SK-N-SH (cell line): ENCODE measurements at regions not wholly inside any gene's neighbourhood (a gene's known extent, or its start where the extent isn't known, plus 50 kb on each side); places are given as distances from the start of the nearest gene placed in this dataset.

Source experiments
- CTCF ChIA-PET: fragments of 300-600, 350-600 bp; formaldehyde crosslinking; extraction: SDS; loops from one replicate; lab custom pipeline; 2021; lab: Yijun Ruan, JAX
- POLR2A ChIA-PET: fragments of 350-600 bp; sonication (Branson Sonifier 250); formaldehyde crosslinking; extraction: SDS; loops from one replicate; lab custom pipeline; 2020; ENCODE audit warnings: antibody characterized with exemption, inconsistent platforms; lab: Yijun Ruan, JAX
- DNase-seq: peaks from one replicate; pipeline ENCODE4 v3.0.0; 2012
- H2AFZ ChIP-seq: fragments of 200-600 bp; sonication (generic); 2 replicates; pipeline ENCODE4 v1.8.1; 2016; ENCODE audit warnings: antibody characterized with exemption, mild to moderate bottlenecking, low read depth
- H3F3A ChIP-seq: fragments of 200-600 bp; sonication (generic); replicated peaks from 2 replicates; pipeline ENCODE3; 2016; ENCODE audit warnings: antibody characterized with exemption, mild to moderate bottlenecking; ENCODE audit not compliant: insufficient read depth
- H3K27ac ChIP-seq, 2 experiments: fragments of 200-500 bp in 1 of 2; fragments of 200-600 bp in 1 of 2; sonication (Bioruptor generic) in 1 of 2; sonication (generic), shearing (Covaris generic) in 1 of 2; 2 replicates each; pipeline versions ENCODE4 v1.5.1 to v1.6.1; 2014 to 2016; ENCODE audit warnings: low read depth in 2 of 2, inconsistent platforms in 1 of 2, low read length in 1 of 2, mild to moderate bottlenecking in 1 of 2, mixed read lengths in 1 of 2
- H3K27me3 ChIP-seq: fragments of 200-600 bp; sonication (generic), shearing (Covaris generic); 2 replicates; pipeline ENCODE4 v1.6.1; 2016; ENCODE audit warnings: mixed run types; ENCODE audit not compliant: insufficient read depth
- H3K36me3 ChIP-seq, 2 experiments: fragments of 200-500 bp in 1 of 2; fragments of 200-600 bp in 1 of 2; sonication (Bioruptor generic) in 1 of 2; sonication (generic) in 1 of 2; replicated peaks in 1 of 2; 2 replicates each; pipeline versions ENCODE3 to v1.5.1; 2014 to 2016; ENCODE audit warnings: low read length in 1 of 2, mild to moderate bottlenecking in 1 of 2; ENCODE audit not compliant: insufficient read depth in 2 of 2, control insufficient read depth in 1 of 2
- H3K4me1 ChIP-seq, 2 experiments: fragments of 200-500 bp in 1 of 2; fragments of 200-600 bp in 1 of 2; sonication (Bioruptor generic) in 1 of 2; sonication (generic), shearing (Covaris generic) in 1 of 2; 2 replicates each; pipeline versions ENCODE4 v1.5.1 to v1.6.1; 2014 to 2016; ENCODE audit warnings: low read depth in 1 of 2, low read length in 1 of 2, mixed run types in 1 of 2; ENCODE audit not compliant: insufficient read depth in 2 of 2, control insufficient read depth in 1 of 2
- H3K4me2 ChIP-seq: fragments of 200-600 bp; sonication (generic), shearing (Covaris generic); 2 replicates; pipeline ENCODE4 v1.6.1; 2017; ENCODE audit warnings: mixed run types
- H3K4me3 ChIP-seq, 2 experiments: fragments of 200-500 bp in 1 of 2; fragments of 200-600 bp in 1 of 2; sonication (Bioruptor generic) in 1 of 2; sonication (generic), shearing (Covaris generic) in 1 of 2; 2 replicates each; pipeline versions ENCODE4 v1.5.1 to v1.8.1; 2014 to 2016; ENCODE audit warnings: low read depth in 2 of 2, inconsistent platforms in 1 of 2, low read length in 1 of 2, mild to moderate bottlenecking in 1 of 2, mixed read lengths in 1 of 2, moderate library complexity in 1 of 2
- H3K79me2 ChIP-seq: fragments of 200-600 bp; sonication (generic); 2 replicates; pipeline ENCODE4 v1.8.1; 2017; ENCODE audit warnings: mild to moderate bottlenecking; ENCODE audit not compliant: insufficient read depth
- H3K9ac ChIP-seq: fragments of 200-600 bp; sonication (generic); 2 replicates; pipeline ENCODE4 v1.6.1; 2017; ENCODE audit warnings: mixed run types
- H3K9me2 ChIP-seq: fragments of 200-600 bp; sonication (generic); 2 replicates; pipeline ENCODE4 v1.6.1; 2017; ENCODE audit warnings: mixed run types
- H3K9me3 ChIP-seq: fragments of 200-600 bp; sonication (generic); 2 replicates; pipeline ENCODE4 v1.6.1; 2017; ENCODE audit warnings: mixed run types, mild to moderate bottlenecking, moderate library complexity
- H4K20me1 ChIP-seq: fragments of 200-600 bp; sonication (generic); 2 replicates; pipeline ENCODE4 v1.6.1; 2017; ENCODE audit warnings: mild to moderate bottlenecking, mixed run types; ENCODE audit not compliant: insufficient read depth
- CHD2 ChIP-seq: fragments of 150-350 bp; IDR thresholded peaks from 2 replicates; pipeline ENCODE4 v1.6.1; 2018; ENCODE audit warnings: low read length; ENCODE audit not compliant: partially characterized antibody
- CTCF ChIP-seq: fragments of 200-600 bp; sonication (generic); IDR thresholded peaks from 2 replicates; pipeline ENCODE4 v1.6.1; 2017; ENCODE audit warnings: antibody characterized with exemption, mild to moderate bottlenecking, moderate library complexity
- ELF1 ChIP-seq: IDR thresholded peaks from 2 replicates; pipeline ENCODE4 v1.4.0; 2012
- EP300 ChIP-seq, 2 experiments: IDR thresholded peaks; 2 replicates each; pipeline versions ENCODE4 v1.4.0 to v1.6.1; 2012; ENCODE audit warnings: borderline replicate concordance in 1 of 2, low read depth in 1 of 2, low read length in 1 of 2
- EZH2phosphoT487 ChIP-seq: fragments of 200-600 bp; sonication (generic); IDR thresholded peaks from 2 replicates; pipeline ENCODE4 v1.6.1; 2017; ENCODE audit warnings: low read depth, mixed run types, mild to moderate bottlenecking, antibody characterized with exemption, moderate library complexity, borderline replicate concordance
- GATA2 ChIP-seq: sonication (generic); formaldehyde crosslinking; IDR thresholded peaks from 2 replicates; pipeline ENCODE4 v1.5.0; 2020; ENCODE audit warnings: mild to moderate bottlenecking, missing genetic modification reagents
- JUND ChIP-seq: IDR thresholded peaks from 2 replicates; pipeline ENCODE4 v1.4.0; 2012
- MEF2A ChIP-seq: IDR thresholded peaks from 2 replicates; pipeline ENCODE4 v1.4.0; 2012; ENCODE audit warnings: low read depth, borderline replicate concordance
- NFIC ChIP-seq: IDR thresholded peaks from 2 replicates; pipeline ENCODE4 v1.4.0; 2012; ENCODE audit warnings: borderline replicate concordance
- PBX3 ChIP-seq: IDR thresholded peaks from 2 replicates; pipeline ENCODE4; 2012
- POLR2AphosphoS5 ChIP-seq: IDR thresholded peaks from 2 replicates; pipeline ENCODE4 v1.6.1; 2012; ENCODE audit warnings: low read depth, low read length
- RAD21 ChIP-seq: IDR thresholded peaks from 2 replicates; pipeline ENCODE4 v1.6.1; 2012; ENCODE audit warnings: mild to moderate bottlenecking, low read length
- RCOR1 ChIP-seq: fragments of 150-350 bp; IDR thresholded peaks from 2 replicates; pipeline ENCODE4 v1.6.1; 2017; ENCODE audit warnings: antibody characterized with exemption, low read length
- RFX5 ChIP-seq: IDR thresholded peaks from 2 replicates; pipeline ENCODE4 v1.6.1; 2012; ENCODE audit warnings: mild to moderate bottlenecking, improper control_type of control experiment, low read length
- SIN3A ChIP-seq: IDR thresholded peaks from 2 replicates; pipeline ENCODE4 v1.6.1; 2012; ENCODE audit warnings: low read depth, mild to moderate bottlenecking, low read length, moderate library complexity, borderline replicate concordance
- SMC3 ChIP-seq: IDR thresholded peaks from 2 replicates; pipeline ENCODE4 v1.6.1; 2012; ENCODE audit warnings: low read depth, low read length, improper control_type of control experiment
- TAF1 ChIP-seq: IDR thresholded peaks from 2 replicates; pipeline ENCODE4 v1.6.1; 2012; ENCODE audit warnings: low read depth, mild to moderate bottlenecking, low read length, moderate library complexity, borderline replicate concordance
- TCF12 ChIP-seq: IDR thresholded peaks from 2 replicates; pipeline ENCODE4 v1.4.0; 2012
- TEAD4 ChIP-seq: IDR thresholded peaks from 2 replicates; pipeline ENCODE4 v1.4.0; 2012; ENCODE audit warnings: mild to moderate bottlenecking, borderline replicate concordance; ENCODE audit not compliant: insufficient read depth
- USF1 ChIP-seq: IDR thresholded peaks from 2 replicates; pipeline ENCODE4 v1.4.0; 2012; ENCODE audit warnings: low read depth, borderline replicate concordance
- USF2 ChIP-seq: fragments of 150-350 bp; IDR thresholded peaks from 2 replicates; pipeline ENCODE4 v1.6.1; 2017; ENCODE audit warnings: antibody characterized with exemption, low read length, low read depth, borderline replicate concordance
- WGBS: methylation state at CpG from one replicate; pipeline ENCODE4 v1.1.6; 2017; ENCODE audit warnings: low lambda C conversion rate; 5-methylcytosine and 5-hydroxymethylcytosine counted together

- TF ChIP-seq MEF2A, result no peak
- TF ChIP-seq TCF12, result no peak
- no peak for TF ChIP-seq EZH2phosphoT487
- TF ChIP-seq, all 33 proteins: peak for 0
These were observed 65.1 kb downstream of the IER5 start (continued) for GRCh38 chr1:181153634-181153961.

- no peak overlapping the region for H3K9ac ChIP-seq
- CTCF ChIA-PET, result interaction anchor here (1.3 to 6.3 kb wide), 3 partner anchors 13 to 292 kb away, joined by 3 to 72 read pairs (median 16); no protein-coding TSS in a partner anchor
- H3K79me2 ChIP-seq, result no peaks in the 10 kb centered on the region
- DNase-seq, result no peak
- POLR2A ChIA-PET, result no interaction called here
- H3K9me3 ChIP-seq, result no peaks in the 10 kb centered on the region
- peaks cover 13 to 20% of the 10 kb centered on the region in 2 experiments; a peak in 3 of 4 replicates for H3K4me1 ChIP-seq
- no peaks in the 10 kb centered on the region for H3K36me3 ChIP-seq
- H3K9me2 ChIP-seq, result no peaks in the 10 kb centered on the region
- H4K20me1 ChIP-seq, result no peaks in the 10 kb centered on the region
- TF ChIP-seq PBX3 (no peak), EP300 (IDR thresholded peaks at IDR 0.05; ENCODE audit: borderline replicate concordance in 1 of 2, low read depth in 1 of 2, low read length in 1 of 2) (no peak), RFX5 (no peak), MEF2A (no peak), TAF1 (no peak), RCOR1 (no peak), JUND (no peak), POLR2AphosphoS5 (no peak), CHD2 (no peak), SMC3 (no peak)
- 40% methylated on average over 2 of the region's 2 CpGs for WGBS
- no peaks in the 10 kb centered on the region for H3F3A ChIP-seq
- no peaks in the 10 kb centered on the region for H3K27me3 ChIP-seq
- no peak overlapping the region for H3K4me3 ChIP-seq
- H3K4me2 ChIP-seq, result no peak overlapping the region
- no peak overlapping the region for H3K27ac ChIP-seq
- H2AFZ ChIP-seq, result no peak overlapping the region
These were observed 66.8 kb downstream of the IER5 start for GRCh38 chr1:181155339-181155738.

- Histone ChIP-seq H2AFZ (no peak overlapping the region), H3K27ac (no peak overlapping the region), H3K4me2 (peak overlapping the region; percentile 1; the same call in 1 of the 2 replicates), H3K36me3 (no peaks in the 10 kb centered on the region), H3F3A (no peaks in the 10 kb centered on the region), H3K9me3 (peaks cover 6% of the 10 kb centered on the region; the same call in 1 of the 2 replicates), H3K27me3 (no peaks in the 10 kb centered on the region), H3K79me2 (no peaks in the 10 kb centered on the region), H4K20me1 (no peaks in the 10 kb centered on the region), H3K9ac (no peak overlapping the region), H3K4me1 (peaks cover 0 to 9% of the 10 kb centered on the region in 2 experiments; a peak in 1 of 4 replicates), H3K9me2 (no peaks in the 10 kb centered on the region), H3K4me3 (no peak overlapping the region)
- 63% methylated on average over 7 of the region's 10 CpGs for WGBS
- CTCF ChIA-PET, result interaction anchor here (2.6 to 5.5 kb wide), 2 partner anchors 17 to 278 kb away, joined by 8 to 29 read pairs; no protein-coding TSS in a partner anchor
- no peak for DNase-seq
- POLR2A ChIA-PET, result no interaction called here
- no peak for TF ChIP-seq USF1
- no peak for TF ChIP-seq CTCF
- no peak for TF ChIP-seq RAD21
- TF ChIP-seq ELF1, result no peak
- TF ChIP-seq TEAD4, result no peak
- TF ChIP-seq USF2, result no peak
- no peak for TF ChIP-seq POLR2AphosphoS5
- TF ChIP-seq NFIC, result no peak
- no peak for TF ChIP-seq SIN3A
- 0 out of 2 replicates have a peak, but pooled peaks have one; percentile 31 for TF ChIP-seq JUND
- no peak for TF ChIP-seq GATA2 (CRISPR knock-in tag)
These were observed 71.1 kb downstream of the IER5 start for GRCh38 chr1:181159451-181160140.
